A549 (cell line): ENCODE measurements at regions not wholly inside any gene's neighbourhood (a gene's known extent, or its start where the extent isn't known, plus 50 kb on each side); places are given as distances from the start of the nearest gene placed in this dataset.

Source experiments
- EHMT2 ChIP-seq: fragments of 200-600 bp; sonication (generic); IDR thresholded peaks from 2 replicates; pipeline ENCODE4 v1.6.1; 2016; ENCODE audit warnings: antibody characterized with exemption, low read depth, mild to moderate bottlenecking, moderate library complexity
- JUNB ChIP-seq: fragments of >200 bp; sonication (Bioruptor Twin); formaldehyde crosslinking; IDR thresholded peaks from 2 replicates; pipeline ENCODE4 v1.6.1; 2016
- KDM1A ChIP-seq: fragments of 200-600 bp; sonication (generic); IDR thresholded peaks from 2 replicates; pipeline ENCODE4 v1.6.1; 2016; ENCODE audit warnings: low read depth, mild to moderate bottlenecking
- NPAS2 ChIP-seq: fragments of 250-450 bp; sonication (Bioruptor Pico); IDR thresholded peaks from 2 replicates; pipeline ENCODE4 v1.8.0; 2022; ENCODE audit warnings: mild to moderate bottlenecking, moderate library complexity, borderline replicate concordance
- POLR2A ChIP-seq: IDR thresholded peaks from 2 replicates; pipeline ENCODE4 v1.6.1; 2012; ENCODE audit warnings: mild to moderate bottlenecking, low read length
- ZFP36 ChIP-seq: fragments of 450-650 bp; IDR thresholded peaks from 2 replicates; pipeline ENCODE4 v1.6.1; 2014; ENCODE audit warnings: borderline replicate concordance; ENCODE audit not compliant: partially characterized antibody
- TF ChIP-seq, protein P1 (sequence below): fragments of >200 bp; sonication (Bioruptor Twin); formaldehyde crosslinking; IDR thresholded peaks from 3 replicates; pipeline ENCODE4 v1.5.1; 2016
- TF ChIP-seq, protein P2 (sequence below): fragments of 200-600 bp; sonication (generic); IDR thresholded peaks from 2 replicates; pipeline ENCODE4 v1.6.1; 2016; ENCODE audit warnings: antibody characterized with exemption, mild to moderate bottlenecking, moderate library complexity
- TF ChIP-seq, protein P3 (sequence below): IDR thresholded peaks from 2 replicates; pipeline ENCODE4 v1.6.1; 2012

DNA sequence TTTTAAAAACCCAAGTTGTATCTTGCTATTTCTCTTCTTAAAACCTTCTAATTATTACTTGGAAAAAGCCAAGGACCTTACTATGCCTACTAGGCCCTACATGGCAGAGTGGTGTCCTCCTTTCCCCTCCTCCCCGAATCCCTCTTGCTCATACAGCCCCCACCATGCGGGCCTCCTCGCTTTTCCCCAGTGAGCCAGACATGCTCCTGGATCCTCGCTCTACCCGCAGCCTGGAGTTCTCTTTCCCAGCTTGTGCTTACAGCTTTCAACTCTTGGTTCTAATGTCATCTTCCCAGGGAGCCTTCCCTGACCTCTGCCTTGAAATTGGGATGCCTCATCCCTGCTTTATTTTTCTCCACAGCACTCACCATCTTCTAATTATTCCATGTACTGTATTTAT lies 111.8 kb upstream of the TLE3 start:
- TF ChIP-seq KDM1A (no peak), EHMT2 (no peak), ZFP36 (no peak), JUNB (no peak), NPAS2 (CRISPR knock-in tag) (no peak), POLR2A (no peak)
- TF ChIP-seq, protein P1, sequence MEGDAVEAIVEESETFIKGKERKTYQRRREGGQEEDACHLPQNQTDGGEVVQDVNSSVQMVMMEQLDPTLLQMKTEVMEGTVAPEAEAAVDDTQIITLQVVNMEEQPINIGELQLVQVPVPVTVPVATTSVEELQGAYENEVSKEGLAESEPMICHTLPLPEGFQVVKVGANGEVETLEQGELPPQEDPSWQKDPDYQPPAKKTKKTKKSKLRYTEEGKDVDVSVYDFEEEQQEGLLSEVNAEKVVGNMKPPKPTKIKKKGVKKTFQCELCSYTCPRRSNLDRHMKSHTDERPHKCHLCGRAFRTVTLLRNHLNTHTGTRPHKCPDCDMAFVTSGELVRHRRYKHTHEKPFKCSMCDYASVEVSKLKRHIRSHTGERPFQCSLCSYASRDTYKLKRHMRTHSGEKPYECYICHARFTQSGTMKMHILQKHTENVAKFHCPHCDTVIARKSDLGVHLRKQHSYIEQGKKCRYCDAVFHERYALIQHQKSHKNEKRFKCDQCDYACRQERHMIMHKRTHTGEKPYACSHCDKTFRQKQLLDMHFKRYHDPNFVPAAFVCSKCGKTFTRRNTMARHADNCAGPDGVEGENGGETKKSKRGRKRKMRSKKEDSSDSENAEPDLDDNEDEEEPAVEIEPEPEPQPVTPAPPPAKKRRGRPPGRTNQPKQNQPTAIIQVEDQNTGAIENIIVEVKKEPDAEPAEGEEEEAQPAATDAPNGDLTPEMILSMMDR = no peak
- TF ChIP-seq, protein P2, sequence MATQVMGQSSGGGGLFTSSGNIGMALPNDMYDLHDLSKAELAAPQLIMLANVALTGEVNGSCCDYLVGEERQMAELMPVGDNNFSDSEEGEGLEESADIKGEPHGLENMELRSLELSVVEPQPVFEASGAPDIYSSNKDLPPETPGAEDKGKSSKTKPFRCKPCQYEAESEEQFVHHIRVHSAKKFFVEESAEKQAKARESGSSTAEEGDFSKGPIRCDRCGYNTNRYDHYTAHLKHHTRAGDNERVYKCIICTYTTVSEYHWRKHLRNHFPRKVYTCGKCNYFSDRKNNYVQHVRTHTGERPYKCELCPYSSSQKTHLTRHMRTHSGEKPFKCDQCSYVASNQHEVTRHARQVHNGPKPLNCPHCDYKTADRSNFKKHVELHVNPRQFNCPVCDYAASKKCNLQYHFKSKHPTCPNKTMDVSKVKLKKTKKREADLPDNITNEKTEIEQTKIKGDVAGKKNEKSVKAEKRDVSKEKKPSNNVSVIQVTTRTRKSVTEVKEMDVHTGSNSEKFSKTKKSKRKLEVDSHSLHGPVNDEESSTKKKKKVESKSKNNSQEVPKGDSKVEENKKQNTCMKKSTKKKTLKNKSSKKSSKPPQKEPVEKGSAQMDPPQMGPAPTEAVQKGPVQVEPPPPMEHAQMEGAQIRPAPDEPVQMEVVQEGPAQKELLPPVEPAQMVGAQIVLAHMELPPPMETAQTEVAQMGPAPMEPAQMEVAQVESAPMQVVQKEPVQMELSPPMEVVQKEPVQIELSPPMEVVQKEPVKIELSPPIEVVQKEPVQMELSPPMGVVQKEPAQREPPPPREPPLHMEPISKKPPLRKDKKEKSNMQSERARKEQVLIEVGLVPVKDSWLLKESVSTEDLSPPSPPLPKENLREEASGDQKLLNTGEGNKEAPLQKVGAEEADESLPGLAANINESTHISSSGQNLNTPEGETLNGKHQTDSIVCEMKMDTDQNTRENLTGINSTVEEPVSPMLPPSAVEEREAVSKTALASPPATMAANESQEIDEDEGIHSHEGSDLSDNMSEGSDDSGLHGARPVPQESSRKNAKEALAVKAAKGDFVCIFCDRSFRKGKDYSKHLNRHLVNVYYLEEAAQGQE = no peak
- TF ChIP-seq, protein P3, sequence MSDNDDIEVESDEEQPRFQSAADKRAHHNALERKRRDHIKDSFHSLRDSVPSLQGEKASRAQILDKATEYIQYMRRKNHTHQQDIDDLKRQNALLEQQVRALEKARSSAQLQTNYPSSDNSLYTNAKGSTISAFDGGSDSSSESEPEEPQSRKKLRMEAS = no peak
